Psoas muscle (tissue), 7 donors: ENCODE measurements at regions not wholly inside any gene's neighbourhood (a gene's known extent, or its start where the extent isn't known, plus 50 kb on each side); places are given as distances from the start of the nearest gene placed in this dataset.

Experiments
- ATAC-seq, 4 donors: fragments of 200-7000 bp; cut with Tn5 transposase; one replicate each; pipeline ENCODE4 v1.9.1; 2020; ENCODE audit warnings: moderate library complexity in 3 of 4, mild to moderate bottlenecking in 2 of 4
- DNase-seq, 2 donors: peaks; one replicate each; pipeline ENCODE4 v3.0.0-alpha.2; 2020
- H3K27ac ChIP-seq: fragments of 200-600 bp; one replicate; pipeline ENCODE4 v1.8.0; 2022
- H3K27me3 ChIP-seq, 3 donors: fragments of 200-600 bp in 1 of 3; one replicate each; pipeline versions ENCODE4 v1.6.1 to v1.8.0; 2013 to 2022; ENCODE audit warnings: low read length in 2 of 3, mild to moderate bottlenecking in 2 of 3, moderate library complexity in 1 of 3; ENCODE audit not compliant: insufficient read depth in 3 of 3
- H3K36me3 ChIP-seq, 2 donors: fragments of 200-600 bp in 1 of 2; one replicate each; pipeline versions ENCODE4 v1.6.1 to v1.8.0; 2013 to 2022; ENCODE audit warnings: low read depth in 1 of 2, mild to moderate bottlenecking in 1 of 2, moderate library complexity in 1 of 2; ENCODE audit not compliant: insufficient read depth in 1 of 2
- H3K4me1 ChIP-seq: fragments of 200-600 bp; one replicate; pipeline ENCODE4 v1.8.0; 2022
- H3K4me3 ChIP-seq: fragments of 200-600 bp; one replicate; pipeline ENCODE4 v1.8.0; 2022; ENCODE audit warnings: mild to moderate bottlenecking
- H3K9me3 ChIP-seq: fragments of 200-600 bp; one replicate; pipeline ENCODE4 v1.8.0; 2022
- WGBS, 3 donors: extraction: QIAGEN DNeasy Blood & Tissue Kit; methylation state at CpG; one replicate each; pipeline versions ENCODE4 v1.1.6 to v1.1.7; 2013; 5-methylcytosine and 5-hydroxymethylcytosine counted together
- intact Hi-C, 2 donors: fragments of 100-400 bp; cut with DNase I; formaldehyde crosslinking; loops; one replicate each; pipeline versions ENCODE4 v1.11.0 to v1.14.2; 2022
- TF ChIP-seq, protein P1 (sequence below): fragments of 200-600 bp; IDR thresholded peaks from one replicate; pipeline ENCODE4 v1.8.0; 2022; ENCODE audit warnings: antibody characterized with exemption
- donor health status: healthy with polysubstance abuse.
- donor health status: DM: no; HTN: no; CAD: no; lungs with moderate emphysema.
- donor health status: Bipolar disorder and iron deficiency.
- donor health status: healthy.
- donor health status: DM: yes; HTN: yes; CAD: no.
- donor health status: DM: no; HTN: no; CAD: no.
- donor health status: DM: yes; HTN: yes; CAD: no.

DNA sequence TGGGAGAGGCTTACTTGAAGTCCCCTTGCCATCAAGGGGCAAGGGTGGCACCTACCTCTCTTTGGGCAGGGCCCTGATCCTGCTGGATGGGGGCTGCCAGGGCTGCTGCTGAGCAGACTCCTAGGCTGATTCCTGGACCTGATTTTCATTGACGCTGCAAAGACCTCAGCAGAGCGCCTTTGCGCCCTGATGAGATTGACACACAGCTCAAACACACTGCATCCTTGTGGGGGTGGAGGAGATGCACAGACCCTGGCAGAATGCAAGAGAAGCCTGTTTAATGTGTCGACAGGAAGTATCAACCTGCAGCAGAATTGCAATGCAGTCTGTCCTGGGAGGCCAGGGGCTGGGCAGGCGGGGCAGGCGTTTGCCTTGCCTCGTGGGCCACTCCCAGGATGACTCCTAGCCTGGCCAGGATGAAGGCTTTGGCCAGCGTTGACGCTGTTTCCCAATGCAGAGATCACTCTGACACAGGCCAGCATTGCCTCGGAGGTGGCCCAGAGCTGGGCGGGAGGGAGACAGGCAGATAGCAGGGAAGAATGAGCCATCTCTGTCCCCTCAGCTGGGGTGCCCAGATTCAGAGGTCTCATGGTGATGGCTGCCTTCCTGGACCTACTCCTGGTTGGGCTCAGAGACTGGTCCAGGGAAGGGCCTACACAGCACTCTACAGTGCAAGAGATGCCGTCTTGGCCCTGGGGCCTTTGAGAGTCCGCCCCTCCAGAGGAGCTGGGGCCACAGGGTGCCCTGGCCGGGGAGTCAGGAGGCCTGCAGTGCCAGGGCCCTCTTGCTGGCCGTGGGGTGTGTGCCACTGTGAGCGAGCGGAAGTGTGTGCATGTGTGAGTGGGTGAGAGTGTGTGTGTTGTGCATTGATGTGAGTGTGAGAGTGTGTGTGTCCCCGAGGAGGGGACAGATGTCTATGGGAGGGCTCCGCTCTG, 108.3 kb downstream of the KIF26A start:
- Histone ChIP-seq H3K27ac (no peak overlapping the region), H3K27me3 (peaks cover 0 to 15% (median 7%) of the 10 kb centered on the region in 3 donors), H3K36me3 (no peaks in the 10 kb centered on the region), H3K4me1 (no peaks in the 10 kb centered on the region), H3K4me3 (no peak overlapping the region), H3K9me3 (peaks cover 6% of the 10 kb centered on the region)
- intact Hi-C loops, result no loop called here
- ATAC-seq (no peak), DNase-seq (no peak)
- 82 to 87% (median 86%) methylated on average over 19 of the region's 19 CpGs for WGBS, 3 donors
- TF ChIP-seq, protein P1, sequence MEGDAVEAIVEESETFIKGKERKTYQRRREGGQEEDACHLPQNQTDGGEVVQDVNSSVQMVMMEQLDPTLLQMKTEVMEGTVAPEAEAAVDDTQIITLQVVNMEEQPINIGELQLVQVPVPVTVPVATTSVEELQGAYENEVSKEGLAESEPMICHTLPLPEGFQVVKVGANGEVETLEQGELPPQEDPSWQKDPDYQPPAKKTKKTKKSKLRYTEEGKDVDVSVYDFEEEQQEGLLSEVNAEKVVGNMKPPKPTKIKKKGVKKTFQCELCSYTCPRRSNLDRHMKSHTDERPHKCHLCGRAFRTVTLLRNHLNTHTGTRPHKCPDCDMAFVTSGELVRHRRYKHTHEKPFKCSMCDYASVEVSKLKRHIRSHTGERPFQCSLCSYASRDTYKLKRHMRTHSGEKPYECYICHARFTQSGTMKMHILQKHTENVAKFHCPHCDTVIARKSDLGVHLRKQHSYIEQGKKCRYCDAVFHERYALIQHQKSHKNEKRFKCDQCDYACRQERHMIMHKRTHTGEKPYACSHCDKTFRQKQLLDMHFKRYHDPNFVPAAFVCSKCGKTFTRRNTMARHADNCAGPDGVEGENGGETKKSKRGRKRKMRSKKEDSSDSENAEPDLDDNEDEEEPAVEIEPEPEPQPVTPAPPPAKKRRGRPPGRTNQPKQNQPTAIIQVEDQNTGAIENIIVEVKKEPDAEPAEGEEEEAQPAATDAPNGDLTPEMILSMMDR, result no peak

DNA sequence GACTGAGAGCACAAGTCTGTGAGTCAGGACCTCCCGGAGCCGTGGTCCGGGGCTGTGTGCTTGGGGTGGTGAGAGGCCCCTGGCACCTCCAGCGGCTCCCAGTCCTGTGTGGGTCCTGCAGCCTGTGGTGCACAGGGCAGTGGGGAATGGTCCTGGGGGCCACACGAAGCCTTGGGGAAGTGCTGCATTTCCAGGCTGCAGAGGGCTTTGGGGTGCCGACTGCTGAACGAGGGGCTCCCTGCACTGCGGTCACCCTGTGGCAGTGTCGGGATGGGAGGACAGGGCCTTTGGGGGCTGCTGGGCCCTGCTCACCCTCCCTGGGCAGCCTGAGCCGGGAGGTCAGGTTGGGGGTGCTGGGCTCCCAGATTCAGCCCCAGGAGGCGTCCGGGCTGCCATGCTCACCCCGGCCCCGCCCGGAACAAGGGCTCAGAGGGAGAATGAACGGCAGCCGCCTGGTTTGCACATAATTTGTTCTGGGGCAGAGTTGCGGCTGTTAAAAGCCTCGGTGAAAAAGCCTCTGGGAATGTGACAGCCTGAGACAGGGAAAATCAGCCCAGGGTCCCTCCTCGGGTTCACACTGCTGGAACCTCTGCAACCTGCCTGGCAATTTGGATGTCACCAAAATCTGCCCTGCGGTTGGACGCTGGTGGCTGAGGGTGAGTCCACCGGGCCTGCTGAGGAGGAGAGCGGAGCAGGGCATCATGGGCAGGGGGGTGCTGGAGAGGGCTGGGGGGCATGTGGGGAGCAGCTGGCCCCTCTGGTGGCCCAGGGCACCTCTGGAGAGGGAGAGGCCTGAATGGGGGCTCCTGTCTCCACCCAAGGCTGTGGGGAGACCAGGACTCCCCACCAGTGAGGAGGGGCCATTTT, 109.2 kb downstream of the KIF26A start:
- no peak for DNase-seq
- WGBS, 3 donors, result 79 to 84% (median 83%) methylated on average over 23 to 24 of the region's 24 CpGs

DNA sequence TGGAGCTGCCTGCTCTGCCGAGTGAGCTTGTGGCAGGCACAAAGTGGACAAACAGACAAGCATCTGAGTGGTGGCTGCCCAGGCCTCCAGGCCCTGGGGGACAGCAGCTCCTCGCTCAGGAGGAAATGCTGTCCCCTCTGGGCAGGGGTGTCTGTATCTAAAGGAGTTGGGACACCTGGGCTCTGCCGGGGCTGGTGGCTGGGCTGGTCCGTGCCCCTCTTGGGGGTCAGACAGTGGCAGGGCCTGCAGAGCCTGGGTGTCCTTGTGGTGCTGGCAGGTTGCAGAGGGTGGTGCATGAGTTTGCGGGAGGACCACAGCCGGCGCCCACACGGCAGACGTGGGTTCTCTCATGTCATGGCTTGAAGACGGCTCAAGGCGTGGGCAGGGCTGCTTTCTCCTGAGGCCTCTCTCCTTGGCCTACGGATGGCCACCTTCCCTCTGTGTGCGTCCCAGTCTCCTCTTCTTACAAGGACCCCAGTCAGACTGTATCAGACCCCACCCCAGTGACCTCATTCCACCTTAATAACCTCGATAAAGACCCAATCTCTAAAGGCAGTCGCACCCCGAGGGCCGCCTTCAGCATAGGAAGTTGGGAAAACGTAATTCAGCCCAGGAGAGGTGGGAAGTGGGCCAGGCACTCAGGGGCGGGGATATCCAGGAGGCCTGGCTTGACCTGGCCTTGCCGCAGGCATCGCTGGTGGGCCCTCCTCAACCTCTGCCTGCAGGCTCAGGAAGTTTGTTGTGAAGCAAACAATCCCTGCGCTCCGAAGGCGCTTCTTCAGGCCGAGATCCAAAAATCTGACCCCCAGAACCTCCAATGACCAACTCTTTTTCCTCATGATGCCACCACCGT, 110.0 kb downstream of the KIF26A start:
- no peak overlapping the region for H3K27ac ChIP-seq
- ATAC-seq (no peak), DNase-seq (no peak)
- intact Hi-C loops, result no loop called here
- H3K4me3 ChIP-seq, result no peak overlapping the region
- H3K9me3 ChIP-seq, result peaks cover 4% of the 10 kb centered on the region
- H3K4me1 ChIP-seq, result no peaks in the 10 kb centered on the region
- H3K27me3 ChIP-seq, result peaks cover 0 to 10% (median 8%) of the 10 kb centered on the region in 3 donors
- TF ChIP-seq, protein P1, result no peak
- H3K36me3 ChIP-seq, result no peaks in the 10 kb centered on the region
- 88 to 89% (median 89%) methylated on average over 25 to 26 of the region's 26 CpGs for WGBS, 3 donors

More for the DNA sequence above, 109.2 kb downstream of the KIF26A start:
- TF ChIP-seq, protein P1, result no peak
- H3K27me3 ChIP-seq, result peaks cover 0 to 15% (median 8%) of the 10 kb centered on the region in 3 donors
- no peak overlapping the region for H3K4me3 ChIP-seq
- intact Hi-C loops, result no loop called here
- no peak for ATAC-seq
- H3K36me3 ChIP-seq, result no peaks in the 10 kb centered on the region
- H3K4me1 ChIP-seq, result no peaks in the 10 kb centered on the region
- peaks cover 6% of the 10 kb centered on the region for H3K9me3 ChIP-seq
- H3K27ac ChIP-seq, result no peak overlapping the region

- 95 to 97% (median 96%) methylated on average over 9 of the region's 9 CpGs for WGBS, 3 donors
- Histone ChIP-seq H3K27me3 (peaks cover 0 to 11% (median 8%) of the 10 kb centered on the region in 3 donors), H3K9me3 (peaks cover 3% of the 10 kb centered on the region), H3K36me3 (no peaks in the 10 kb centered on the region), H3K4me1 (no peaks in the 10 kb centered on the region), H3K27ac (no peak overlapping the region), H3K4me3 (no peak overlapping the region)
- TF ChIP-seq, protein P1, result no peak
- intact Hi-C loops, result no loop called here
- no peak for ATAC-seq
- no peak for DNase-seq
Observed at GRCh38 chr14:104249089-104249488, 110.7 kb downstream of the KIF26A start.
